HG02642 (cell line): ENCODE measurements at regions not wholly inside any gene's neighbourhood (a gene's known extent, or its start where the extent isn't known, plus 50 kb on each side); places are given as distances from the start of the nearest gene placed in this dataset.
"Not testable (repeated sequence)": the region's sequence is repeated elsewhere in the genome, so short reads cannot be mapped to it uniquely, and the experiment has no call there.

Source experiments
- ATAC-seq: cut with Tn5 transposase; IDR thresholded peaks from one replicate; pipeline ENCODE4 v1.9.1; 2021; ENCODE audit warnings: mild to moderate bottlenecking; ENCODE audit not compliant: unreplicated experiment, poor library complexity

- ATAC-seq: not testable (repeated sequence)
Measured at GRCh38 chrX:128674326-128675086, 622.3 kb upstream of the ACTRT1 start.

- ATAC-seq: no peak
Measured at GRCh38 chrX:128664211-128664610, 612.0 kb upstream of the ACTRT1 start.

GRCh38 chrX:128653524-128654060 lies 601.4 kb upstream of the ACTRT1 start:
- no peak for ATAC-seq

GRCh38 chrX:128650326-128650725 lies 598.1 kb upstream of the ACTRT1 start:
- no peak for ATAC-seq

GRCh38 chrX:128634754-128635153 lies 582.6 kb upstream of the ACTRT1 start:
- no peak for ATAC-seq

- ATAC-seq: no peak
Measured at GRCh38 chrX:128623361-128623760, 571.2 kb upstream of the ACTRT1 start.

GRCh38 chrX:128622296-128622695 lies 570.1 kb upstream of the ACTRT1 start:
- ATAC-seq: no peak

GRCh38 chrX:128619490-128619889 lies 567.3 kb upstream of the ACTRT1 start:
- ATAC-seq: no peak

- ATAC-seq: no peak
Measured at GRCh38 chrX:128616933-128617332, 564.7 kb upstream of the ACTRT1 start.

GRCh38 chrX:128606817-128607216 lies 554.6 kb upstream of the ACTRT1 start:
- not testable (repeated sequence) for ATAC-seq

- ATAC-seq: not testable (repeated sequence)
Measured at GRCh38 chrX:128606357-128606756, 554.2 kb upstream of the ACTRT1 start.

GRCh38 chrX:128601706-128602105 lies 549.5 kb upstream of the ACTRT1 start:
- ATAC-seq: no peak

GRCh38 chrX:128599632-128600031 lies 547.4 kb upstream of the ACTRT1 start:
- ATAC-seq: no peak

GRCh38 chrX:128582036-128582435 lies 529.8 kb upstream of the ACTRT1 start:
- no peak for ATAC-seq

- no peak for ATAC-seq
Measured at GRCh38 chrX:128581615-128582014, 529.4 kb upstream of the ACTRT1 start.

- no peak for ATAC-seq
Measured at GRCh38 chrX:128543114-128543513, 490.9 kb upstream of the ACTRT1 start.

- ATAC-seq: no peak
Measured at GRCh38 chrX:128518508-128518907, 466.3 kb upstream of the ACTRT1 start.

GRCh38 chrX:128517691-128518090 lies 465.5 kb upstream of the ACTRT1 start:
- no peak for ATAC-seq

- no peak for ATAC-seq
Measured at GRCh38 chrX:128504496-128504895, 452.3 kb upstream of the ACTRT1 start.

- ATAC-seq: no peak
Measured at GRCh38 chrX:128464116-128464515, 411.9 kb upstream of the ACTRT1 start.

GRCh38 chrX:128460835-128461234 lies 408.6 kb upstream of the ACTRT1 start:
- ATAC-seq: no peak

- ATAC-seq: no peak
Measured at GRCh38 chrX:128458888-128459287, 406.7 kb upstream of the ACTRT1 start.
